ENCODE measurements at regions not wholly inside any gene's neighbourhood (a gene's known extent, or its start where the extent isn't known, plus 50 kb on each side); places are given as distances from the start of the nearest gene placed in this dataset.

DNA sequence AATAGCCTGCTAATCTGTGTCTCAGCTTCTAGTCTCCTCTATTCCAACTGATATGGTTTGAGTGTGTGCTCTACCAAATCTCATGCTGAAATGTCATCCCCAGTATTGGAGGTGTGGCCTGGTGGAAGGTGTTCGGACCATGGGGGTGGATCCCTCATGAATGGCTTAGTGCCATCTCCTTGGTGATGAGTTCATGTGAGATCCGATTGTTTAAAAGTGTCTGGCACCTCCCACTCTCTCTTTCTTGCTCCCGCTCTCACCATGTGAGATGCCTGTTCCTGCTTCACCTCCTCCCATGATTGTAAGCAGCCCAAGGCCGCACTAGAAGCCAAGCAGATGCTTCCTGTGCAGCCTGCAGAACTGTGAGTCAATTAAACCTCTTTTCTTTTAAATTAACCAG lies 73.5 kb upstream of the CAMK1G start:
- no peak for DNase-seq (ENCODE audit: low read depth)
- H3K4me3 ChIP-seq (ENCODE audit: low read depth, low read length), result no peak overlapping the region
- in situ Hi-C loops (cut with HindIII; ENCODE audit: low sequenced_read_pairs), result no loop called here
- TF ChIP-seq, protein P1, sequence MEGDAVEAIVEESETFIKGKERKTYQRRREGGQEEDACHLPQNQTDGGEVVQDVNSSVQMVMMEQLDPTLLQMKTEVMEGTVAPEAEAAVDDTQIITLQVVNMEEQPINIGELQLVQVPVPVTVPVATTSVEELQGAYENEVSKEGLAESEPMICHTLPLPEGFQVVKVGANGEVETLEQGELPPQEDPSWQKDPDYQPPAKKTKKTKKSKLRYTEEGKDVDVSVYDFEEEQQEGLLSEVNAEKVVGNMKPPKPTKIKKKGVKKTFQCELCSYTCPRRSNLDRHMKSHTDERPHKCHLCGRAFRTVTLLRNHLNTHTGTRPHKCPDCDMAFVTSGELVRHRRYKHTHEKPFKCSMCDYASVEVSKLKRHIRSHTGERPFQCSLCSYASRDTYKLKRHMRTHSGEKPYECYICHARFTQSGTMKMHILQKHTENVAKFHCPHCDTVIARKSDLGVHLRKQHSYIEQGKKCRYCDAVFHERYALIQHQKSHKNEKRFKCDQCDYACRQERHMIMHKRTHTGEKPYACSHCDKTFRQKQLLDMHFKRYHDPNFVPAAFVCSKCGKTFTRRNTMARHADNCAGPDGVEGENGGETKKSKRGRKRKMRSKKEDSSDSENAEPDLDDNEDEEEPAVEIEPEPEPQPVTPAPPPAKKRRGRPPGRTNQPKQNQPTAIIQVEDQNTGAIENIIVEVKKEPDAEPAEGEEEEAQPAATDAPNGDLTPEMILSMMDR (IDR thresholded peaks at IDR 0.05; ENCODE audit: low read depth, low read length, missing control alignments), result no peak

- in situ Hi-C loops (cut with HindIII; ENCODE audit: low sequenced_read_pairs), result no loop called here
- H3K4me3 ChIP-seq (ENCODE audit: low read depth, low read length), result no peak overlapping the region
- TF ChIP-seq, protein P1 (IDR thresholded peaks at IDR 0.05; ENCODE audit: low read depth, low read length, missing control alignments), result no peak
- DNase-seq (ENCODE audit: low read depth), result no peak
Observed at GRCh38 chr1:209511169-209511568, 72.3 kb upstream of the CAMK1G start.

GRCh38 chr1:209512821-209513220 lies 70.7 kb upstream of the CAMK1G start:
- DNase-seq (ENCODE audit: low read depth), result no peak
- TF ChIP-seq, protein P1 (IDR thresholded peaks at IDR 0.05; ENCODE audit: low read depth, low read length, missing control alignments), result no peak
- in situ Hi-C loops (cut with HindIII; ENCODE audit: low sequenced_read_pairs), result no loop called here
- no peak overlapping the region for H3K4me3 ChIP-seq (ENCODE audit: low read depth, low read length)

- no peak for DNase-seq (ENCODE audit: low read depth)
- in situ Hi-C loops (cut with HindIII; ENCODE audit: low sequenced_read_pairs), result no loop called here
- TF ChIP-seq, protein P1 (IDR thresholded peaks at IDR 0.05; ENCODE audit: low read depth, low read length, missing control alignments), result peak; percentile 65
- H3K4me3 ChIP-seq (ENCODE audit: low read depth, low read length), result no peak overlapping the region
Observed at GRCh38 chr1:209513226-209513625, 70.3 kb upstream of the CAMK1G start.

GRCh38 chr1:209516771-209517680 lies 66.5 kb upstream of the CAMK1G start:
- no peak for DNase-seq (ENCODE audit: low read depth)
- H3K4me3 ChIP-seq (ENCODE audit: low read depth, low read length), result no peak overlapping the region
- in situ Hi-C loops (cut with HindIII; ENCODE audit: low sequenced_read_pairs), result no loop called here
- TF ChIP-seq, protein P1 (IDR thresholded peaks at IDR 0.05; ENCODE audit: low read depth, low read length, missing control alignments), result no peak

DNA sequence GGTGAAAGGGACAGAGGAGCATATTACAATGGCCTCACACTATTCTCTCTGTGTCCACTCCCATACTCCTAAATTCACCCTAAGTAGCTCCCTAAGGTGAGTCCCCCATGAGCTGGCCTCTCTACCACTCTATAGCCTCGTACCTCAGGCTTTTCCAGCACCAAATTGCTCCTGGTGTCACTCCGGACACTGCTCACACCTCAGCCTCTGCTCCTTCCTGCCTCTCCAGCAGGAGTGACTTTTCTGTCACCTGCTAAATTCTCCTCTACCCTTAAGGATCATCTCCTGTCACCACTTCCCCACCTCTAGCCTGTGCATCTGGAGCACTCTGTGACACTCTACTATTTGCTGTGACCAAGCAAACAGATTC lies 65.8 kb upstream of the CAMK1G start:
- H3K4me3 ChIP-seq (ENCODE audit: low read depth, low read length), result no peak overlapping the region
- in situ Hi-C loops (cut with HindIII; ENCODE audit: low sequenced_read_pairs), result no loop called here
- TF ChIP-seq, protein P1 (IDR thresholded peaks at IDR 0.05; ENCODE audit: low read depth, low read length, missing control alignments), result no peak
- no peak for DNase-seq (ENCODE audit: low read depth)

Data from astrocyte of the cerebellum (primary cell).